PFSK-1 (cell line): ENCODE measurements at regions not wholly inside any gene's neighbourhood (a gene's known extent, or its start where the extent isn't known, plus 50 kb on each side); places are given as distances from the start of the nearest gene placed in this dataset.

Source experiments
- FOXP2 ChIP-seq: optimal IDR thresholded peaks from 2 replicates; pipeline ENCODE3; 2011; ENCODE audit warnings: borderline replicate concordance, control low read depth, inconsistent platforms; ENCODE audit not compliant: insufficient read depth; ENCODE audit errors: extremely low read length, extremely low read depth
- POLR2AphosphoS5 ChIP-seq: IDR thresholded peaks from 2 replicates; pipeline ENCODE4 v1.6.1; 2012; ENCODE audit warnings: low read depth, mild to moderate bottlenecking, control low read depth, low read length, moderate library complexity
- SIN3A ChIP-seq: IDR thresholded peaks from 2 replicates; pipeline ENCODE4 v1.6.1; 2012; ENCODE audit warnings: mild to moderate bottlenecking, low read length, moderate library complexity, borderline replicate concordance; ENCODE audit not compliant: insufficient read depth
- TAF1 ChIP-seq: IDR thresholded peaks from 2 replicates; pipeline ENCODE4 v1.6.1; 2012; ENCODE audit warnings: low read length, control low read depth, borderline replicate concordance; ENCODE audit not compliant: insufficient read depth
- TF ChIP-seq, protein P1 (sequence below), 2 experiments: IDR thresholded peaks; 2 replicates each; pipeline versions ENCODE4 v1.6.1 to v1.8.0; 2011 to 2012; ENCODE audit warnings: low read depth in 2 of 2, low read length in 2 of 2, control low read depth in 1 of 2, inconsistent platforms in 1 of 2, mild to moderate bottlenecking in 1 of 2, moderate library complexity in 1 of 2; ENCODE audit not compliant: insufficient read depth in 1 of 2

DNA sequence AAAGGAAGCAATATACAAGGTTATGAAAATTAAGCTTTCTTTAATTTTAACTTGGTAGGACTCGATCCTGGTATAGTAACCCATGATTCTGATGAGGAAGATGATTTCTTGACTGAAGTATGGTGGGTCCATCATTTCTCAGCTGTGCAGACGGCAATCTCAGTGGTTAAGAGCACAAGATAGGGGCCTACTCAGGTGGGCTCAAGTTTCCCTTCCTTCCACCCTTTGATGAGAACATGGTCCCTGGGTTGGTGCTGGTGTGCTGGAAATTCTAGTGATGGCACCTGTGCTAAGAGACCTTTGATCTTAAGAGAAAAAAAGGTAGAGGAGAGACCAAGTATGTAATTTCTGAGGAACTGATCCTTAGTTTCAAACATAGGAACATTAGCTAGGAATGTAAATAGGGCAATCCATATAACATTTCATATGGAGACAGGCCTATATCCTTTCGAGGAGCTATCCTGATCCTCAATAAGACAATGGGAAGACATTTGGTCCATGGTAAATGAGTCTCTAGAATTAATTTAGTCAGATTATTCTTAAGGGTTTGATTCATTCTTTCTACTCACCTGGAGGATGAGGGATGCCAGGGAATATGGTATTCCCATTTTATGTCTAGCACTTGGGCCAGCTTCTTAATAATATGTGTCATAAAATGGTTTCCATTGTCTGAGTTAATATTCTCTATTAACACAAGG is 104.5 kb upstream of the NECTIN3 start:
- TF ChIP-seq FOXP2, result no peak
- TF ChIP-seq SIN3A, result no peak
- TF ChIP-seq, protein P1, sequence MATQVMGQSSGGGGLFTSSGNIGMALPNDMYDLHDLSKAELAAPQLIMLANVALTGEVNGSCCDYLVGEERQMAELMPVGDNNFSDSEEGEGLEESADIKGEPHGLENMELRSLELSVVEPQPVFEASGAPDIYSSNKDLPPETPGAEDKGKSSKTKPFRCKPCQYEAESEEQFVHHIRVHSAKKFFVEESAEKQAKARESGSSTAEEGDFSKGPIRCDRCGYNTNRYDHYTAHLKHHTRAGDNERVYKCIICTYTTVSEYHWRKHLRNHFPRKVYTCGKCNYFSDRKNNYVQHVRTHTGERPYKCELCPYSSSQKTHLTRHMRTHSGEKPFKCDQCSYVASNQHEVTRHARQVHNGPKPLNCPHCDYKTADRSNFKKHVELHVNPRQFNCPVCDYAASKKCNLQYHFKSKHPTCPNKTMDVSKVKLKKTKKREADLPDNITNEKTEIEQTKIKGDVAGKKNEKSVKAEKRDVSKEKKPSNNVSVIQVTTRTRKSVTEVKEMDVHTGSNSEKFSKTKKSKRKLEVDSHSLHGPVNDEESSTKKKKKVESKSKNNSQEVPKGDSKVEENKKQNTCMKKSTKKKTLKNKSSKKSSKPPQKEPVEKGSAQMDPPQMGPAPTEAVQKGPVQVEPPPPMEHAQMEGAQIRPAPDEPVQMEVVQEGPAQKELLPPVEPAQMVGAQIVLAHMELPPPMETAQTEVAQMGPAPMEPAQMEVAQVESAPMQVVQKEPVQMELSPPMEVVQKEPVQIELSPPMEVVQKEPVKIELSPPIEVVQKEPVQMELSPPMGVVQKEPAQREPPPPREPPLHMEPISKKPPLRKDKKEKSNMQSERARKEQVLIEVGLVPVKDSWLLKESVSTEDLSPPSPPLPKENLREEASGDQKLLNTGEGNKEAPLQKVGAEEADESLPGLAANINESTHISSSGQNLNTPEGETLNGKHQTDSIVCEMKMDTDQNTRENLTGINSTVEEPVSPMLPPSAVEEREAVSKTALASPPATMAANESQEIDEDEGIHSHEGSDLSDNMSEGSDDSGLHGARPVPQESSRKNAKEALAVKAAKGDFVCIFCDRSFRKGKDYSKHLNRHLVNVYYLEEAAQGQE (IDR thresholded peaks at IDR 0.05; ENCODE audit: insufficient read depth in 1 of 2, low read depth in 2 of 2, low read length in 2 of 2), result no peak
- TF ChIP-seq TAF1, result no peak
- TF ChIP-seq POLR2AphosphoS5, result no peak

DNA sequence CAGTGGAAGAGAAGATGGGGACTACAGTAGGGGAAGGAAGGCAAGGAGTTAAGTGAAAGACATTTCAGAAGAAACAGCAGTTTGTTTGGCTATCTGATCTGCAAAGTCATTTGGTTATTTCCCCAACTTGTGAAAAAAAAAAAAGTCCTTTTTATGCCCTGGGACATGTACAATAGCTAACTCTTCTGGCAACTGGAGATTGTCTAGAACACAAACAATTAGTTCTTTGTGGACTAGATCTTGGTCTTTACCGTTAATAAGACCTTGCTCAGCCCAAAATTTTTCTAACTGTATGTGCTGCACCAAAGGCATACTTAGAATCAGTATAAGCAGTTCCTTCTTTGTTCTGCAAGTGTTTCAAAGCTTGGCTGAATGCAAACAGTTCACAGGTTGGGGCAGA is 103.5 kb upstream of the NECTIN3 start:
- TF ChIP-seq SIN3A (no peak), POLR2AphosphoS5 (no peak), FOXP2 (no peak), TAF1 (no peak)
- TF ChIP-seq, protein P1 (IDR thresholded peaks at IDR 0.05; ENCODE audit: insufficient read depth in 1 of 2, low read depth in 2 of 2, low read length in 2 of 2), result no peak

DNA sequence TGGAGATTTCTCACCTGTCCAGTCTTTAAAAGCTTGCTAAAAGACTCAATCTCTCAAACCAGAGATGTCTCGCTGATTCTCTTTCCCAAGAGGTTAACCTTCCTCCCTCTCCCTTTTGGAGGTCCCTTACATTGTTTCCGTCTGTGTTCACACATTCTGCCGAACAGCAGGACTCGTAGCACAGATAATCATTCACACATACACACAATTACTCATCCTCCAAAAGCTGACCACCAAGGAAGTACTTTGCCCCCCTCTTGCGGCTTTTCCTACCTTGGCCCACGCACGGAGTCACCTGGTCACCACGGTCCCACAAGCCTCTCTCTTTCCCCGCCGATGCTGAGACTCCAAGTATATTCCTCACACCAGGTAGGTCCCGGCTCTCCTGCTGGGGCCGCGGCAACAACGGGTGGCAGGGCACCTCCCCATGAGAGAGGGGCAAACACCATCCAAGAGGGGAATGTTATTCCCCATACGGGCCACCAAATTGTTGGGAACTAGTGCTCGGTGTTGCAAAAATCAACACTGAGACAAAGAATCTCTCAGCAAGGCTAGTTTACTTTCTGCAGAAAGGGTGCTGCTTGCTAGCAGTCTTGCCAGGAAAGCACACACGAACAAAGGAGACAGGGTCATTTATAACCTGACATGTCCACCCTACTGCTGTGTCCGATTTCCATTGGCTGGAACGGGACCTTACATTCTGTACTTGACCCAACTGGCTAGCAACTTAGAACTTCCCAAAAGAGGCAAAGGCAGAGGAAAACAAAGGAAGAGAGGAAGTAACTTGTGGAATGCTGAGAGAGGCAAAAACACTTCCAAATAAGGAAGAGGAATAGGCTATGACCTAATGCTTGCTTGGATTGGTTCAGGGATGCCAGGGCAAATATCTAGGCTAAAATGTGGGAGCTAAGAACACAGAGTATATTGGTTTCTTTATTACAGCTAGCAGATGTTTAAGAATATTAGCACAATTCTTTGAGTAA is 102.1 kb upstream of the NECTIN3 start:
- no peak for TF ChIP-seq POLR2AphosphoS5
- TF ChIP-seq FOXP2, result no peak
- TF ChIP-seq, protein P1 (IDR thresholded peaks at IDR 0.05; ENCODE audit: insufficient read depth in 1 of 2, low read depth in 2 of 2, low read length in 2 of 2), result no peak
- TF ChIP-seq SIN3A, result no peak
- no peak for TF ChIP-seq TAF1

DNA sequence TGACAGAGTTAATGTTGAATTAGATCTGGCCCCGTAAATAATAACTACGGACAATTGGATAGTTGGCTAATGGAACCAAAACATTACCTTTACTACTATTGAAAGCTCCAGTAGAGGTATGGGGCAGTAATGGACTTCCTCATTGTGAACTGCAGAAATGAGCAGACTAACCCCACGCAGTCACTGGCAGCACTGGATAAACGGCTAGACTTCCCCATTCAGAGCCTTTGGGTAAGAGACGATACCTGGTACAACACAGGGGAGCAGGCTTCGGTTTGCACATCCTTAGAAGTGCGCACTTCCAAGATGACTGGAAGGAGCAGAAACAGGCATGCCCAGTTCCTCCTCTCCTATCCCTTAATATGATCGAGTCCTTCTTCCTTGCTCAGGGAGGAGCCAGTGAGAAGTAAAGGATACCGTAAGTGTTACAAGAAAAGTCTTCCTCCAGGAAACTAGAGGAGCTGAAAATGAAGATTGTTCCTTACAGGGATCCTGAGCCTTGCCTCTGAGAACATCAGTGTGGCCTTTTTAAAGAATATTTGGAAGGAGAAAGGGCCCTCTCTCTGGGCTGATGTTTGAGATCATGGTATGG is 100.5 kb upstream of the NECTIN3 start:
- TF ChIP-seq, protein P1 (IDR thresholded peaks at IDR 0.05; ENCODE audit: insufficient read depth in 1 of 2, low read depth in 2 of 2, low read length in 2 of 2), result no peak
- TF ChIP-seq POLR2AphosphoS5 (no peak), SIN3A (no peak)
